IMR-90 (cell line): ENCODE measurements at regions not wholly inside any gene's neighbourhood (a gene's known extent, or its start where the extent isn't known, plus 50 kb on each side); places are given as distances from the start of the nearest gene placed in this dataset.
A peak's percentile ranks its signal among the peaks of the same experiment; 100 is the strongest.

Source experiments
- ATAC-seq: fragments of 200-7000 bp; cut with Tn5 transposase; 2 replicates; pipeline ENCODE4 v1.9.1; 2020; ENCODE audit warnings: low read depth, mild to moderate bottlenecking, moderate library complexity
- BruUV-seq: library from RNA; stranded (reverse); fragments of 400-500 nt; replicated peaks from 2 replicates; lab custom pipeline; 2021; lab: Mats Ljungman, UMichigan
- CTCF ChIA-PET: fragments of 300-600 bp; formaldehyde crosslinking; extraction: SDS; loops from one replicate; lab custom pipeline; 2021; ENCODE audit warnings: antibody characterized with exemption; lab: Yijun Ruan, JAX
- POLR2A ChIA-PET: fragments of 300-600 bp; sonication (Branson Sonifier 250); formaldehyde crosslinking; loops from one replicate; lab custom pipeline; 2022; ENCODE audit warnings: antibody characterized with exemption; ENCODE audit not compliant: unreplicated experiment; lab: Charles Lee
- DNase-seq: peaks from one replicate; pipeline ENCODE4 v3.0.0; 2013
- H2AFZ ChIP-seq: replicated peaks from 2 replicates; pipeline ENCODE3; 2013; ENCODE audit warnings: low read length, mild to moderate bottlenecking; ENCODE audit not compliant: poor library complexity
- H2AK5ac ChIP-seq: 2 replicates; pipeline ENCODE4 v1.6.1; 2013; ENCODE audit warnings: low read depth, low read length, inconsistent platforms
- H2AK9ac ChIP-seq: replicated peaks from 2 replicates; pipeline ENCODE3; 2013; ENCODE audit warnings: mild to moderate bottlenecking, low read depth, low read length, moderate library complexity; ENCODE audit not compliant: poor library complexity
- H2BK120ac ChIP-seq: 2 replicates; pipeline ENCODE4 v1.6.1; 2013; ENCODE audit warnings: low read depth, low read length, inconsistent platforms
- H2BK15ac ChIP-seq: 3 replicates; pipeline ENCODE4 v1.6.1; 2013; ENCODE audit warnings: low read depth, low read length, inconsistent platforms
- H2BK20ac ChIP-seq: 2 replicates; pipeline ENCODE4 v1.6.1; 2013; ENCODE audit warnings: low read depth, mild to moderate bottlenecking, inconsistent platforms, low read length, moderate library complexity
- H2BK5ac ChIP-seq: 2 replicates; pipeline ENCODE4 v1.6.1; 2013; ENCODE audit warnings: mild to moderate bottlenecking, low read depth, low read length, inconsistent platforms; ENCODE audit not compliant: poor library complexity, severe bottlenecking
- H3K14ac ChIP-seq: replicated peaks from 2 replicates; pipeline ENCODE4 v1.6.1; 2013; ENCODE audit warnings: low read depth, low read length, inconsistent platforms
- H3K18ac ChIP-seq: 2 replicates; pipeline ENCODE4 v1.6.1; 2013; ENCODE audit warnings: low read depth, low read length, control low read depth
- H3K23ac ChIP-seq: 2 replicates; pipeline ENCODE4 v1.6.1; 2013; ENCODE audit warnings: low read depth, low read length, inconsistent platforms
- H3K27ac ChIP-seq: 2 replicates; pipeline ENCODE4 v1.5.1; 2013; ENCODE audit warnings: mild to moderate bottlenecking, control low read depth, low read length; ENCODE audit not compliant: insufficient read depth
- H3K27me3 ChIP-seq: 2 replicates; pipeline ENCODE4 v1.6.1; 2013; ENCODE audit warnings: low read length; ENCODE audit not compliant: control insufficient read depth, insufficient read depth
- H3K36me3 ChIP-seq: 2 replicates; pipeline ENCODE4 v1.6.1; 2013; ENCODE audit warnings: low read length, mixed read lengths; ENCODE audit not compliant: control insufficient read depth, insufficient read depth
- H3K4ac ChIP-seq: 2 replicates; pipeline ENCODE4 v1.6.1; 2013; ENCODE audit warnings: low read depth, low read length, inconsistent platforms
- H3K4me1 ChIP-seq: 2 replicates; pipeline ENCODE4 v1.6.1; 2013; ENCODE audit warnings: low read length, mixed read lengths; ENCODE audit not compliant: control insufficient read depth, insufficient read depth
- H3K4me2 ChIP-seq: 2 replicates; pipeline ENCODE4 v1.6.1; 2013; ENCODE audit warnings: low read depth, mild to moderate bottlenecking, control low read depth, low read length, moderate library complexity
- H3K4me3 ChIP-seq: 2 replicates; pipeline ENCODE4 v1.5.1; 2013; ENCODE audit warnings: low read depth, mild to moderate bottlenecking, control low read depth, low read length, moderate library complexity; ENCODE audit not compliant: insufficient read depth
- H3K56ac ChIP-seq: 2 replicates; pipeline ENCODE4 v1.6.1; 2013; ENCODE audit warnings: low read length, inconsistent platforms; ENCODE audit not compliant: insufficient read depth; ENCODE audit errors: extremely low read depth
- H3K79me1 ChIP-seq, 2 experiments: 2 replicates each; pipeline ENCODE4 v1.6.1; 2013; ENCODE audit warnings: low read length in 2 of 2, inconsistent platforms in 1 of 2, low read depth in 1 of 2
- H3K9ac ChIP-seq: 2 replicates; pipeline ENCODE4 v1.6.1; 2013; ENCODE audit warnings: low read depth, low read length, control low read depth
- H3K9me1 ChIP-seq: 2 replicates; pipeline ENCODE4 v1.6.1; 2013; ENCODE audit warnings: low read length, inconsistent platforms; ENCODE audit not compliant: insufficient read depth
- H3K9me3 ChIP-seq: 2 replicates; pipeline ENCODE4 v1.6.1; 2013; ENCODE audit warnings: low read length; ENCODE audit not compliant: control insufficient read depth, insufficient read depth
- H4K20me1 ChIP-seq: 2 replicates; pipeline ENCODE4 v1.6.1; 2013; ENCODE audit warnings: low read length, inconsistent platforms; ENCODE audit not compliant: insufficient read depth
- H4K5ac ChIP-seq: 2 replicates; pipeline ENCODE4 v1.6.1; 2013; ENCODE audit warnings: mild to moderate bottlenecking, low read depth, low read length, control low read depth
- H4K8ac ChIP-seq, 2 experiments: 2 replicates each; pipeline ENCODE4 v1.6.1; 2013; ENCODE audit warnings: low read depth in 2 of 2, low read length in 2 of 2, control low read depth in 1 of 2, inconsistent platforms in 1 of 2
- H4K91ac ChIP-seq: 2 replicates; pipeline ENCODE4 v1.6.1; 2013; ENCODE audit warnings: low read depth, low read length, inconsistent platforms; ENCODE audit not compliant: insufficient read depth
- BHLHE40 ChIP-seq: fragments of 150-350 bp; IDR thresholded peaks from 2 replicates; pipeline ENCODE4 v1.6.1; 2016; ENCODE audit warnings: mild to moderate bottlenecking, low read depth, low read length
- CEBPB ChIP-seq: IDR thresholded peaks from 2 replicates; pipeline ENCODE4 v1.6.1; 2012; ENCODE audit warnings: low read depth, low read length, improper control_type of control experiment
- CHD1 ChIP-seq: IDR thresholded peaks from 2 replicates; pipeline ENCODE4 v1.6.1; 2012; ENCODE audit warnings: low read depth, low read length, improper control_type of control experiment
- CTCF ChIP-seq: conservative IDR thresholded peaks from 2 replicates; pipeline ENCODE4 v1.5.1; 2012; ENCODE audit warnings: mild to moderate bottlenecking, low read depth, low read length, improper control_type of control experiment
- FOS ChIP-seq: fragments of 150-350 bp; IDR thresholded peaks from 2 replicates; pipeline ENCODE4 v1.6.1; 2016; ENCODE audit warnings: low read depth, low read length
- MAFK ChIP-seq: IDR thresholded peaks from 2 replicates; pipeline ENCODE4 v1.6.1; 2012; ENCODE audit warnings: low read depth, low read length, improper control_type of control experiment
- MAZ ChIP-seq: IDR thresholded peaks from 2 replicates; pipeline ENCODE4 v1.6.1; 2012; ENCODE audit warnings: low read depth, mild to moderate bottlenecking, low read length, improper control_type of control experiment, moderate library complexity, borderline replicate concordance
- MXI1 ChIP-seq: IDR thresholded peaks from 2 replicates; pipeline ENCODE4 v1.6.1; 2012; ENCODE audit warnings: low read depth, mild to moderate bottlenecking, low read length, moderate library complexity, borderline replicate concordance
- NFE2L2 ChIP-seq: fragments of 150-350 bp; IDR thresholded peaks from 2 replicates; pipeline ENCODE4 v1.6.1; 2016; ENCODE audit warnings: low read depth, mild to moderate bottlenecking, low read length
- POLR2A ChIP-seq: IDR thresholded peaks from 2 replicates; pipeline ENCODE4 v1.6.1; 2012; ENCODE audit warnings: mild to moderate bottlenecking, low read depth, low read length
- RAD21 ChIP-seq: IDR thresholded peaks from 2 replicates; pipeline ENCODE4 v1.6.1; 2012; ENCODE audit warnings: low read length, improper control_type of control experiment
- RCOR1 ChIP-seq: IDR thresholded peaks from 2 replicates; pipeline ENCODE4 v1.6.1; 2012; ENCODE audit warnings: mild to moderate bottlenecking, low read length, improper control_type of control experiment; ENCODE audit not compliant: insufficient replicate concordance
- RFX5 ChIP-seq: IDR thresholded peaks from 2 replicates; pipeline ENCODE4 v1.8.0; 2012; ENCODE audit warnings: low read depth, mild to moderate bottlenecking, low read length, moderate library complexity
- SMC3 ChIP-seq: fragments of 150-350 bp; IDR thresholded peaks from 2 replicates; pipeline ENCODE4 v1.6.1; 2016; ENCODE audit warnings: low read depth, mild to moderate bottlenecking, antibody characterized with exemption, low read length, moderate library complexity
- USF2 ChIP-seq: fragments of 150-350 bp; IDR thresholded peaks from 2 replicates; pipeline ENCODE4 v1.6.1; 2017; ENCODE audit warnings: mild to moderate bottlenecking, antibody characterized with exemption, low read length, low read depth
- WGBS, 2 experiments: methylation state at CpG; one replicate each; pipeline versions ENCODE4 v1.1.5 to v1.1.7; 2013; ENCODE audit warnings: missing lambda C conversion rate in 2 of 2; ENCODE audit not compliant: insufficient read length in 1 of 2; ENCODE audit errors: extremely low coverage in 2 of 2; 5-methylcytosine and 5-hydroxymethylcytosine counted together
- dilution Hi-C: fragments of 300-500 bp; cut with HindIII; formaldehyde crosslinking; loops from one replicate; pipeline ENCODE4 v1.14.3; 2018; ENCODE audit warnings: low sequenced_read_pairs; ENCODE audit not compliant: unreplicated experiment
- in situ Hi-C: fragments of 300-500 bp; cut with MboI; formaldehyde crosslinking; loops from 3 replicates; pipeline ENCODE4 v1.14.3; 2019; ENCODE audit warnings: low sequenced_read_pairs, inconsistent platforms, mixed read lengths
- intact Hi-C: fragments of 100-400 bp; cut with micrococcal nuclease; formaldehyde crosslinking; loops from 2 replicates; pipeline ENCODE4 v1.10.0; 2022

- CTCF ChIA-PET, result no interaction called here
- no peaks in the 10 kb centered on the region for H3K9me3 ChIP-seq
- intact Hi-C loops (no loop called here), dilution Hi-C loops (no loop called here), in situ Hi-C loops (loop anchor here (10.0 kb wide), 3 partner anchors 68 to 168 kb away; no protein-coding TSS in a partner anchor)
- H2AK5ac ChIP-seq, result peak overlapping the region; percentile 90; the same call in 1 of the 2 replicates
- peaks cover under 1 to 33% of the 10 kb centered on the region in 2 experiments; a peak in 3 of 4 replicates for H3K79me1 ChIP-seq
- H2BK120ac ChIP-seq, result peak overlapping the region; percentile 86
- no peaks in the 10 kb centered on the region for H4K20me1 ChIP-seq
- H4K91ac ChIP-seq, result peak overlapping the region; percentile 78
- H3K4me1 ChIP-seq, result peaks cover 18% of the 10 kb centered on the region
- no peak overlapping the region for H3K9ac ChIP-seq
- no peak overlapping the region; the same call in 1 of the 2 replicates for H3K27ac ChIP-seq
- H2AFZ ChIP-seq, result no peak overlapping the region
- DNase-seq (no peak), ATAC-seq (no peak)
- peak overlapping the region in 1 of 2 experiments; percentile 17; a peak in 1 of 4 replicates for H4K8ac ChIP-seq
- peak overlapping the region; percentile 5 for H2AK9ac ChIP-seq
- peak overlapping the region; percentile 75 for H2BK20ac ChIP-seq
- 98% methylated on average over 6 of the region's 8 CpGs; no CpG with 5 or more reads in 1 of the 2 experiments for WGBS, 2 experiments
- no peak overlapping the region for H3K18ac ChIP-seq
- H3K4me2 ChIP-seq, result no peak overlapping the region
- H3K4me3 ChIP-seq, result no peak overlapping the region
- H3K9me1 ChIP-seq, result peaks cover 40% of the 10 kb centered on the region
- H2BK5ac ChIP-seq, result no peak overlapping the region
- H3K14ac ChIP-seq, result peak overlapping the region; percentile 67
- peak overlapping the region; percentile 23; the same call in 1 of the 3 replicates for H2BK15ac ChIP-seq
- no peaks in the 10 kb centered on the region for H3K36me3 ChIP-seq
- H3K23ac ChIP-seq, result no peak overlapping the region
- TF ChIP-seq NFE2L2, result no peak
- TF ChIP-seq CEBPB, result no peak
- TF ChIP-seq USF2, result no peak
- TF ChIP-seq POLR2A, result no peak
- TF ChIP-seq MAFK, result no peak
- TF ChIP-seq RCOR1, result no peak
- TF ChIP-seq CHD1, result no peak
- no peak for TF ChIP-seq SMC3
- no peak for TF ChIP-seq BHLHE40
- TF ChIP-seq MXI1, result no peak
- no peak for TF ChIP-seq RAD21
- TF ChIP-seq FOS, result no peak
- TF ChIP-seq CTCF, result no peak
- no peak for TF ChIP-seq MAZ
- no peak for TF ChIP-seq RFX5
- POLR2A ChIA-PET, result no interaction called here
- H3K56ac ChIP-seq, result no peak overlapping the region
- no TSS peak for BruUV-seq
- H3K4ac ChIP-seq, result peak overlapping the region; percentile 80
- peak overlapping the region; percentile 56; the same call in 1 of the 2 replicates for H4K5ac ChIP-seq
- no peaks in the 10 kb centered on the region for H3K27me3 ChIP-seq
Observed at GRCh38 chr16:86227041-86227440, 283.3 kb upstream of the FOXF1 start.
